H7 (cell line): ENCODE measurements at regions not wholly inside any gene's neighbourhood (a gene's known extent, or its start where the extent isn't known, plus 50 kb on each side); places are given as distances from the start of the nearest gene placed in this dataset.
"Not testable (repeated sequence)": the region's sequence is repeated elsewhere in the genome, so short reads cannot be mapped to it uniquely, and the experiment has no call there.

Experiments used
- DNase-seq: peaks from one replicate; pipeline ENCODE4 v3.0.0; 2012
- H3K27me3 ChIP-seq: 2 replicates; pipeline ENCODE4 v1.6.0; 2011; ENCODE audit warnings: mild to moderate bottlenecking, low read length; ENCODE audit not compliant: control insufficient read depth, insufficient read depth
- H3K36me3 ChIP-seq: replicated peaks from 2 replicates; pipeline ENCODE4 v1.5.1; 2011; ENCODE audit warnings: low read length; ENCODE audit not compliant: control insufficient read depth, insufficient read depth
- H3K4me3 ChIP-seq: 2 replicates; pipeline ENCODE4 v1.5.1; 2011; ENCODE audit warnings: low read depth, mild to moderate bottlenecking, control low read depth, low read length, moderate library complexity; ENCODE audit not compliant: insufficient read depth

DNA sequence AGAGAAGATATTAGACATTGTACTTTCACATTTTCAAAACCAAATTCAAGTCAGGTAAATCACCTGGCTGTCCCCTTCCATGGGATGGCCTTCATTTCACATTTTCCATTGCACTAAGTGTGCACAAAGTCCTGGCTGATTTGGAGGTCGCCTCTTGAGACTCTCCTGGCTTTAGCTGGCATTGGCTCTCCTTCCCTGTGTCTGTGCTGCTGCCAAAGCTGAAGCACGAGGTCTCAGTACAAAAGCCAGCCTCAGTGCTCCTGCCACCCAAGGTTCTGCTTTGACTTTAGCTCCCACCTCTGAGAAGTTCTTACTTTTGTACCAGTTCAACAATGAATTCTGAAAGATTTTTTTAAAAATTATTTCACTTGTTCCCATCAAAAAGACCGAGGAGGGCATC is 289.2 kb upstream of the CNR1 start:
- Histone ChIP-seq H3K4me3 (no peak overlapping the region), H3K27me3 (no peaks in the 10 kb centered on the region)
- DNase-seq, result no peak

DNA sequence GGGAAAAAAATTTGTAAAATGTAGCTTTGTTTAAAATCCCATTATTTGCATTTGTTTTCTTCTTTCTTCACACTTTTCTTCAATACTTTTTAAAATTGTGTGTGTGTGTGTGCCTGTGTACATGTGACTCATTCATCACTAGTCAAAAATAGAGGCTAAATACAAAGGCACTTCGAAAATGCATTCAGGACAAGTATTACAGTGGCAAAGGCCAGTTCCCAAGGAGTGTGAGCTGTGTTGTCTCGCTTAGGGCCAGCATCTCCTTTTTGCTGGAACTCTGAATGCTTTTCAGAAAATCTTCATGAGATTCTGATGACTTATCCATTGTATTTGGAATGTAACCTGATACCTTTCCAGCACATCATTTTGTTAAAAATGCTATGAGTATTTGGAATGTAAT is 288.5 kb upstream of the CNR1 start:
- H3K36me3 ChIP-seq, result no peaks in the 10 kb centered on the region
- no peaks in the 10 kb centered on the region for H3K27me3 ChIP-seq
- DNase-seq, result no peak
- H3K4me3 ChIP-seq, result no peak overlapping the region

More for the DNA sequence above, 289.2 kb upstream of the CNR1 start:
- H3K36me3 ChIP-seq, result no peaks in the 10 kb centered on the region

DNA sequence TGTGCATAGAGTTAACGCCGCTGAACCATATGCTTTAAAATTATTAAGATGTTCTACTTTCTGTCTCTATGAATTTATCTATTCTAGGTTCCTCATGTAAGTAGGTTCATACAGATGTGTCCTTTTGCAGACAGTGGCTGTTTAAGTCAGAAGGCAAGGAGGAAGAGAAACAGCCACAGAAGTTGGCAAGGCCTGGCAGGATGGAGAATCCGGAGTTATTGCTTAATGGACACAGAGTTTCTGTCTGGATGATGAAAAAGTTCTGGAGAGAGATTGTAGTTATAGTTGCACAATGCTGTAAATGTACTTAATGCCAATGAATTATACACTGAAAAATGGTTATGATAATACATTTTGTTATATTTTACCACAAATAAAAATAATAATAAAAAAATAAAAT is 283.6 kb upstream of the CNR1 start:
- Histone ChIP-seq H3K4me3 (no peak overlapping the region), H3K36me3 (no peaks in the 10 kb centered on the region), H3K27me3 (no peaks in the 10 kb centered on the region)
- DNase-seq, result no peak

DNA sequence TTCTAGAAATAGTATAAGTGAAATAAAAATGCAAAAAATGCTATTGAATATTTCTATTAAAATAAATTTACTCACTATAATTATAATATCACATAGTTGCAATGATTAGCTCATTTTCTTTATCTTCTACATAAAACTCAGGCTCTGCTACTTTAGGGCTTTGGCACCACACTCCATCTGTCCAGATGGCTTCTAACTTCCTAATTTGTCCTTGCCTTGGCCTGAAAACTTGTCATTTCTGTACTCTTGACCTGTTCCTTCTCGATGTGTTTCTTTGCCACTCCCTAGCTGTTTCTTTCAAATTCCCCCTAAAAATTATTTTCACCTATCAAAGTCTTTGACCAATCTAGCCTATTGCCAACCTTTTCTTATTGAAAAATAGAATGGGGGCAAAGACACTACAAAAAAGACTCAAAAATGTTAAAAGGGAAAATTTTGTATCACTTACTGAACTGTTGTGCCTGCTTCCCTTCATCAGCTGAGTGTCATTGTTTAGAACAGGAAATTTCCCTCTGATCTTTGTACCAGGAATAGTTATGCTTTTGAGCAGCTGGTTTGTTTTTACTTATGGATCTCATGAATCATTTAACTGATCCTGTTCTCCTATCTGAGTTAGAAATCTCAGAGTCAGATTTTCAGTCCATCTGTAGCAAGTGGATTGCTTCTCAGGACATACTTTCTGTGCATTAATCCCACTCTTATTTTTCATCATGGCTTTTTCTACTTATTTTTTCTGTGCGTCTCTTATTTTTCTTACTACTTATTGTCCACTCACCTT is 279.2 kb upstream of the CNR1 start:
- Histone ChIP-seq H3K27me3 (no peaks in the 10 kb centered on the region), H3K4me3 (no peak overlapping the region), H3K36me3 (no peaks in the 10 kb centered on the region)
- no peak for DNase-seq

DNA sequence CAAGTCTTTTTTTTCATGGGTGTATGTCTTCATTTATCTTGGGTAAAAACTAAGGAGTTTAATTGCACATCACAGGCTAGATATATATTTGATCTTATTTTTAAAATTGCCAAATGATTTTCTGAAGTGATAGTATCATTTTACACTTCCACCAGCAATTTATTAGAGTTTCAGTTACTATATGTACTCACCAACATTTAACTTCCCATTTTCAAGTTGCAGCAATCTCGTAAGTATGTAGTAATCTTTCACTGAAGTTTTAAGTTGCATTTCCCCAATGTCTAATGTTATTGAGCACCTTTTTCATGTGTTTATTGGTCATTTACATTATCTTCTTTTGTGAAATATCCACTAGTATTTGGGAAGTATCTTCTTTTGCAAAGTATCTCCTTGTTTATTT is 277.4 kb upstream of the CNR1 start:
- no peaks in the 10 kb centered on the region for H3K27me3 ChIP-seq
- no peak for DNase-seq
- no peak overlapping the region for H3K4me3 ChIP-seq
- H3K36me3 ChIP-seq, result no peaks in the 10 kb centered on the region

DNA sequence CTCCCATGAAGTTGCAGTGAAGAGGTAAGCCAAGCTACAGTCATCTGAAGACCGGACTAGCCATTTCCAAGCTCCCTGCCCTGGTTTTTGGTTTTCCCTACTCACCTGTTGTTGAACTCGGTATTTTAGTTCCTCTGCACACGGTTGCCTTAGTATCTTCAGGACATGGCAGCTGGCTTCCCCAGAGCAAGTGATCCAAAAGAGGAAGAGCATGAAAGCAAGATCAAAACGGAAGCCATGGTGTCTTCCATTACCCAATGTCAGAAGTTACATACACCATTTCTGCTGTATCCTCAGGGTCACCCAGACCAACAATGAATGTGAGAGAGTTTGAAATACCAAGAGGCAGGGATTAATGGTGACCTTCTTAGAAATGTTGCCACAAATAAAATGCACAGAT is 276.6 kb upstream of the CNR1 start:
- no peak overlapping the region for H3K4me3 ChIP-seq

DNA sequence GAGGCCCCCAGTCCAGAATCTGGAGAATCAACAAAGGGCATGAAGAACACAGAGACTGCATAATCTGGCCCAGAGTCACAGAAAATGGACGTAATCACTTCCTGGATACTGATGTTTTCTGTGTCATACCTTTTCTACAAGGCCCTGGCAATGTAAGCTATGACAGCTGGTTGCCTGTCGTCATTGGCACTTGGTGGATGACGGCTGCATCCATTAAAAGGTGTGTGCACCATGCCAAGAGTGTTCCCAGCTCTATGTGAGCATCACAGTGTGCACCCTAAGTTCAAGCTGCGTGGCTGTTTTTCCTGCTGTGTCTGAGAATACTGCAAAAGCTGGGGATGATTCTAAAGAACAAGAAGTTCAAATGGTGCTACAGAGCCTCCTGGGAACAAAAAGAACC is 275.2 kb upstream of the CNR1 start:
- Histone ChIP-seq H3K36me3 (no peaks in the 10 kb centered on the region), H3K4me3 (no peak overlapping the region), H3K27me3 (no peaks in the 10 kb centered on the region)
- DNase-seq, result no peak

More for the DNA sequence above, 276.6 kb upstream of the CNR1 start:
- Histone ChIP-seq H3K36me3 (no peaks in the 10 kb centered on the region), H3K27me3 (no peaks in the 10 kb centered on the region)
- DNase-seq, result no peak

DNA sequence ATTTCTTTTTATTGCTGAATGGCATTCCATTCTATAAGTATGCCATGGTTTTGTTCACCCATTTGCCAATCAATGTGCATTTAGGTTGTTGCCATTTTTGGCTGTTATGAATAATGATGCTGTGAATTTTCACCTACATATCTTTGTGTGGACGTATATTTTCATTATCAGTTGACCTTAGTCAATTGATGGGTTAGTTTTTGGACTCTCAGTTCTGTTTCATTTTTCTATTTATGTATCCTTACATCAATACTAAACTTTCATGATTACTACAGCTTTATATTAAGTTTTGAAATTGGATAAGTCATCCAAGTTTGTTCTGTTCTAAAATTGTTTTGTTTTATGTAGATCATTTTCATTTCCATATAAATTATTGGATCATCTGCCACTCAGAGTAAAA is 261.9 kb upstream of the CNR1 start:
- Histone ChIP-seq H3K4me3 (no peak overlapping the region), H3K27me3 (no peaks in the 10 kb centered on the region), H3K36me3 (no peaks in the 10 kb centered on the region)
- DNase-seq, result no peak

DNA sequence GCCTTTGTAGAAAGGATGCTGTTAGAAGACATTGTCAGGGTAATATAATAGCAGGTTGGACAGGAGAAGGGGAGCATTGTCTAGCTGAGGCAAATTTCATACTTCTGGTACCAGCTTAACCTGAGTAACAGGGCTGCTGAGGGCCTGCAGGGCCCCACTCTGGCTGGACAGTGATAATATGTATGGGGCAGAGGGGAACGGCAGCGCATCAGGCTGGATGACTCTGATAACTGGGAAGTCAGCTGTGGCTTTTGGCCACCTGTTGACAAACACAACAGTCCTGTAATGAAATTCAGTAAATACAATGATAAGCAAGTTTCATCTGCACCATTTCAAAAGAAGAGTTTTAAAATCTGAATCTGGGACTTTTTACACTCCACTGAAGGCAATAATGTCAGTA is 259.9 kb upstream of the CNR1 start:
- DNase-seq, result no peak
- H3K27me3 ChIP-seq, result no peaks in the 10 kb centered on the region
- H3K4me3 ChIP-seq, result no peak overlapping the region
- no peaks in the 10 kb centered on the region for H3K36me3 ChIP-seq

DNA sequence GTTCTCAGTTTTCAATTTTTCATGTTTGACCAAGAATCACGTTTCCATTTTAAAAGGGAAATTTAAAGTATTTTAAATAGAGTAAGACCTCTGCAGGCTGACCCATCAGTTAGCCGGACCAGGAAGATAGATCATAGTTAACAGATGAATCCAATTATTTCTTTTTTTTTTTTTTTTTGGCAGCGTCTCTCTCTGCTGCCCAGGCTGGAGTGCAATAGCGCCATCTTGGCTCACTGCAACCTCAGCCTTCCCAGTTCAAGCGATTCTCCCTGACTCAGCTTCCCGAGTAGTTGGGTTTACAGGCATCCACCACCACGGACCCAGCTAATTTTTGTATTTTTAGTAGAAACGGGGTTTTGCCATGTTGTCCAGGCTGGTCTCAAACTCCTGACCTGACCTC is 256.7 kb upstream of the CNR1 start:
- Histone ChIP-seq H3K4me3 (no peak overlapping the region), H3K36me3 (no peaks in the 10 kb centered on the region), H3K27me3 (no peaks in the 10 kb centered on the region)
- DNase-seq, result no peak

DNA sequence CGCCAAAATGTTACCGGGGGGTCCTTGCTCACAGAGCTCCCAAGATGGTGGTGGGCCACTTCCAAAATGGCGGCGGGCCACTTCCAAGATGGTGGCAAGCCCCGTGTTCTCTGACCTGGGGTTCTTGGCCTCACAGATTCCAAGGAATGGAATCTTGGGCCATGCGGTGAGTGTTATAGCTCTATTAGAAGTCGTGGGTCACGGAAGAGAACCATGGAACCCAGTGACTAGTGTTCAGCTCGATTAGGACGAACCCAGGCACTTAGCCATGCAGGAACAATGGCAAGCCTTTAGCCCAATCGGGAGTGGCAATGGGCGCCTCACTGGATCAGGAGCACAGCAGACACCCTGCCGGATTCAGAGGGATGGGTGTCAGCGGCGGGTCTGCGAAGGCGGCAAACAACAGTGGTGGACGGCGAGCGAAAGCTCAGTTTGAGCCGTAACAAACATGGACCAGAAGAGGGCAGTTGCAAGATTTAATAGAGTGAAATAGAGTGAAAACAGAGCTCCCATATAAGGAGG is 254.9 kb upstream of the CNR1 start:
- H3K27me3 ChIP-seq, H3K36me3 ChIP-seq, H3K4me3 ChIP-seq, DNase-seq: not testable (repeated sequence)

DNA sequence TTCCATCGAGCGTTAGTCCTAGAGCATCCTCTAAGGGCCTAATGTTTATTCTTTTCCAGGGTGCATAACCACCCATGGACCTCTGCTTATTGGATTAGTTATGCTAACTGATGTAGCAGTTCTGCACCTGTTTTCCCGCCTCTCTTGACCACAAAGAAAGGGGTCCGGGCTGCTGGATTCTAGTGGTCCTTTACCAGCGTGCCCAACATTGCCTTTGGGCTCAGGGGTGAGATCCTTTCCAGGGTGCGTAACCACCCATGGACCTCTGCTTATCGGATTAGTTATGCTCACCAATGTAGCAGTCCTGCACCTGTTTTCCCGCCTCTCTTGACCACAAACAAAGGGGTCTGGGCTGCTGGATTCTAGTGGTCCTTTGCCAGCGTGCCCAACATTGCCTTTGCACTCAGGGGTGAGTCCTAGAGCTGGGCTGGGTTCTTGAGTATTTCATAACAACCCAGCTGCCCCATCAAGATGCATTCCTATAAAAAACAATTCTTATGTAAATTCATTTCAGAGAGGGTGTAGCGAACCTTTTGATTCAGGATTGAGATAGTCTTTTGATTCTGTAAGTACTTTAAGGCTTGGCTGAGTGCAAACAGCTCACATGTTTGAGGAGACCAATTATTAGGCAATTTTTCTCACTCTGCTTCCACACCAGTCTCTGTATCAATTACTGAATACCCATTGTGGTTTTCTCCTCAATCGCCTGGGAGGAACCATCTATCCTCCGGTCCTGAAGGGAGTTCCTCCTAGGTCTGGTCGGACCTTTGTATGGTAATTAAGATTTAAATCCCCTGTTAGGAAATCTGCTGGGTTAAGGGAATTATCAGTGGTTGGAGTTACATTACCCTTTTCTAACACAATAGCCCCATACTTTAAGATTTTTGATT is 253.0 kb upstream of the CNR1 start:
- H3K4me3 ChIP-seq, H3K27me3 ChIP-seq, DNase-seq, H3K36me3 ChIP-seq: not testable (repeated sequence)

DNA sequence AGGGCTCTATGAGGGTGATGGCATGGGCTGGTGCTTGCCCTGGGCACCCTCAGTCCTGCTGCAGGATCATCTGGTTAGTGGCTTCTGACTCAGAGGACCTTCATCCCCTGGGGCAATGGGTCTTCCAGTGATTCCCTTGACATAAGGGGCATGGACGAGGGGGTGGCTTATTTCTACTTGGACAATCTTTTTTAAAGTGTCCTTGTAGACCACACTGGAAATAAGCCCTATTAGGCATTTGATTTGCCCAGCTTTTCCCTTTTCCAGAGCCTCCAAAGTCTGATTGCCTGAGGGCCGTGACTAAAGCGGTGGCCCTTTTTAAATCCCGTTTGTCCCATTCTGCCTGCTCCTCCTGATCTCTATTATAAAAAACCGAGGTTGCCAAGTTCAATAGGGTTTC is 251.2 kb upstream of the CNR1 start:
- H3K4me3 ChIP-seq, H3K27me3 ChIP-seq: not testable (repeated sequence)

DNA sequence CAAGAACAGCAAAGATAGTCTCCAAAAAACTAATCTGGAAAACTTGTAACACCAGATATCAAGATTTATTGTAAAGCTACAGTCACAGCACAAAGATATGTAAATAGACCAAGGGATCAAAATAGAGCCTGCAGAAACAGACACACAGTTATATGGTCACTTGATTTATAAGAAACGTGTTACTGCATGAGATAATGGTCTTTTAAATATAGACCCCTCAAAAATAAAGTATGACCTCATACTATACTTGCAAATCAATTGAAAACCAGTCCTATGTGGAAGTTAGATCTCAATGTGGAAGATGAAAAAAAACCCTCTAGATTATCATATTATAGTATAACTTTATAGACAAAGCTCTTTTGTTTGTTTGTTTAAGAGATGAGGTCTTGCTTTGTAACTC is 247.3 kb upstream of the CNR1 start:
- DNase-seq, result no peak

More for the DNA sequence above, 251.2 kb upstream of the CNR1 start:
- not testable (repeated sequence) for H3K36me3 ChIP-seq, DNase-seq

DNA sequence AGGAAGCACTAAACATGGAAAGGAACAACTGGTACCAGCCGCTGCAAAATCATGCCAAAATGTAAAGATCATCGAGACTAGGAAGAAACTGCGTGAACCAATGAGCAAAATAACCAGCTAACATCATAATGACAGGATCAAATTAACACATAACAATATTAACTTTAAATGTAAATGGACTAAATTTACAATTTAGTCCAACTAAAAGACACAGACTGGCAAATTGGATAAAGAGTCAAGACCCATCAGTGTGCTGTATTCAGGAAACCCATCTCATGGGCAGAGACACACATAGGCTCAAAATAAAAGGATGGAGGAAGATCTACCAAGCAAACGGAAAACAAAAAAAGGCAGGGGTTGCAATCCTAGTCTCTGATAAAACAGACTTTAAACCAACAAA is 242.2 kb upstream of the CNR1 start:
- not testable (repeated sequence) for DNase-seq, H3K4me3 ChIP-seq, H3K36me3 ChIP-seq, H3K27me3 ChIP-seq

More for the DNA sequence above, 247.3 kb upstream of the CNR1 start:
- H3K36me3 ChIP-seq, result no peaks in the 10 kb centered on the region
- H3K4me3 ChIP-seq, result no peak overlapping the region
- H3K27me3 ChIP-seq, result no peaks in the 10 kb centered on the region
